Jurkat, Clone E6-1 (cell line): ENCODE measurements at regions not wholly inside any gene's neighbourhood (a gene's known extent, or its start where the extent isn't known, plus 50 kb on each side); places are given as distances from the start of the nearest gene placed in this dataset.

Experiments
- DNase-seq: peaks from one replicate; pipeline ENCODE4 v3.0.0-alpha.2; 2011; ENCODE audit warnings: low read depth, low spot score
- H3K4me3 ChIP-seq: 2 replicates; pipeline ENCODE4 v1.5.1; 2011; ENCODE audit warnings: mild to moderate bottlenecking, low read length, control low read depth, moderate library complexity

DNA sequence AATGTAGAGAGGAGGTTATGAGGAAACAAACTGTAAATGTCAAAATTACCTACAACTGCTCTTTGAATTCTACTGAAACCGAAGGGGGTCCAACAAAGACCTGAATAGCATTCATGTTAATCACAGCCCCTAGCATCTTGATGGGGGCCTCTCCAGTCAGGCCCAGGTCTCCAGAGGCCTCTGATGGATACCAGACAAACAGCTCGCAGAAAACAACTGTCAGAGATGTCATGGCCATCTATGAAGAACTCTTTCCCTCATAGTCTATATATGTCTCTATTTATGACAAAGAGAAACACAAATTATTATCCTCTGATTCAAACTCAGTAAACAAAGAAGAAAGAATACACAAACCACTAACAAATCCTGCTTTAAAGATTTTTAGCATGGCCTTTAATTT is 432.6 kb downstream of the CAAP1 start:
- H3K4me3 ChIP-seq, result no peak overlapping the region
- no peak for DNase-seq

DNA sequence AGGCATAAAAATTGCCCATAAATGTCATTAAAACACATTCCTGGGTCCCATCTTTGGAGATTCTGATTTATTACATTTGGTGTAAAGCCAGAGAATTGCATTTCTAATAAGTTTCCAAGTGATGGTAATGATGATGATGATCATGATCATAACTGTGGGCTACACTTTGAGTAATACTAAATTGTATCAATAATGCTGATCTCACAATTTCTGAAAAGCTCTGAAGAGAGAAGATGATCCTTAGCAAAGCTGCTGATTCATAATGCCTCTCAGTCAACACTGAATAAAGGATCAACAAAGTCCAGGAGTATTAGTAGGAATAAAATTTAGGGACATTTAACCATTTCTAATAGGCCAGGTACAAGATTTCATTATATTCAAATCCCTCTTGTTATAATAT is 434.5 kb downstream of the CAAP1 start:
- no peak for DNase-seq
- H3K4me3 ChIP-seq, result no peak overlapping the region

DNA sequence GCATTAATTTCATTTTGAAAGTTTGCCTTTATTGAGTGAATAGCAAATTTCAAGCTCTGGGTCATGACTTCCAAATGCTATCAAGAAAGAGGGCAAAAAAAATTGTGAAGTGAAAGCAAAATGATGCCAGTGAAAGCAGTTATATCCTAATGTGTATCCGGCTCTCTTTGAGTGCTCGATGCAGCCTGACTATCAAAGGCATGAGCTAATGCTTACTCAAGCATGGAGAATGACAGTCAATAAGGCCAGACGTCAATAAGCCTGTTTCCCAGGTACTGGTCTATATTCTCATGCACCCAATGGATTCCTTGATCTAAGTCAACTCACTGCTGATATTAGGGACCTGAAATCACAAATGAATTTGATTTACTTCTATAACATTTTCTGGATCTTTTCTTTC is 435.5 kb downstream of the CAAP1 start:
- no peak overlapping the region for H3K4me3 ChIP-seq
- no peak for DNase-seq

GRCh38 chr9:26439061-26439624 is 453.5 kb downstream of the CAAP1 start:
- H3K4me3 ChIP-seq, result no peak overlapping the region
- no peak for DNase-seq

DNA sequence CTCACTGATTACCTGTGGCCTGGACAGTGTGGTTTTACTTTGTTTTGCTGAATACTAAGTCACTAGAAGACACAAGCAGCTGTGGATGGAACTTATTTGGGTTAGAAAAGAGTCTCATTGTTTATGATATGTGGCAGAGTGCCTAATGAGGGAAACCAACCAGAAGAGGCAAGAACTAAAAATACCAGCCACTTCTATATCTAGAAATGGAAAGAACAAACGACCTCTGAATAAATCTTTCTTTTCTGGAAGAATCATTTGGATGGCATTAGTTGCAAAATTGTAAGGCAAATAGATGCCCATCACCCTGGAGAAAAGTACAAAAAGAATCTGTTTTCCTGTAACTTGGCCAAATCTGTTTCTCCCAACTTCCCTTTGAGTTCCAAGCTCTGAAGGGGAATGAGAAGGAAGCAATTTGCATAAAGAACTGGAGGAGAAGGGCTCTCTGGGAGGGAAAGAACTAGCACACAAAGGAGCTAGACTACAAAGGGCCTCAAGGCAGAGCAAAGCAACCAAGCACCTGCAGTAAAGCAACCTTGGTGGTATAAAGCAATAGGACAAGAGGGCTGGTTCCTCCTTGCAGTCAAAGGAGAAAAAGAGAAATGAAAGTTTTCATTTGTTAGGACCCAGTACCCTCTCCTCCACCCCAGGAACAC is 455.4 kb downstream of the CAAP1 start:
- H3K4me3 ChIP-seq, result no peak overlapping the region
- DNase-seq, result no peak

GRCh38 chr9:26426551-26427131 is 466.0 kb downstream of the CAAP1 start:
- no peak for DNase-seq
- no peak overlapping the region for H3K4me3 ChIP-seq

DNA sequence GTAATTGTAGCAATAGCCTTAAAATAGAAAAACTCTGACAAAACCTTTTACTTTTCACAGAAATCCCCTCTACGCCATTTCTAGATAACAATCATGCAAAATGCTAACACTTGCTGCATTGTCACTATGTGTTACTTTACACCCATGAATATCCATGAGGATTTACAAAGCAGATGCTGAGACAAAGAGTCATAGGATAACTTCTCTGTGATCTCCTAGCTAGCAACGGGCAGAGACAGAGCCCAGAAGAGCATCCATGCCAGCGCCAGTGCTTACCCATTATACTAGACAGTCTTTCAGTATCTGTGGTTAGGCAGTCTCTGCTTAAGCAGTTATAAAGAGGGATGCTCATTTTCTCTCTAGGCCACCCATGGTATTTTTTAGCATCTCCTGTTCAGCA is 474.1 kb downstream of the CAAP1 start:
- H3K4me3 ChIP-seq, result no peak overlapping the region
- DNase-seq, result no peak

- no peak for DNase-seq
- H3K4me3 ChIP-seq, result no peak overlapping the region
Measured at GRCh38 chr9:26415528-26415927, 477.1 kb downstream of the CAAP1 start.

- DNase-seq, result no peak
- H3K4me3 ChIP-seq, result no peak overlapping the region
Measured at GRCh38 chr9:26413611-26414010, 479.0 kb downstream of the CAAP1 start.

- no peak for DNase-seq
- H3K4me3 ChIP-seq, result no peak overlapping the region
Measured at GRCh38 chr9:26412446-26412845, 480.2 kb downstream of the CAAP1 start.

- H3K4me3 ChIP-seq, result no peak overlapping the region
- no peak for DNase-seq
Measured at GRCh38 chr9:26406676-26407075, 485.9 kb downstream of the CAAP1 start.

GRCh38 chr9:26399556-26399955 is 493.0 kb downstream of the CAAP1 start:
- no peak overlapping the region for H3K4me3 ChIP-seq
- no peak for DNase-seq

DNA sequence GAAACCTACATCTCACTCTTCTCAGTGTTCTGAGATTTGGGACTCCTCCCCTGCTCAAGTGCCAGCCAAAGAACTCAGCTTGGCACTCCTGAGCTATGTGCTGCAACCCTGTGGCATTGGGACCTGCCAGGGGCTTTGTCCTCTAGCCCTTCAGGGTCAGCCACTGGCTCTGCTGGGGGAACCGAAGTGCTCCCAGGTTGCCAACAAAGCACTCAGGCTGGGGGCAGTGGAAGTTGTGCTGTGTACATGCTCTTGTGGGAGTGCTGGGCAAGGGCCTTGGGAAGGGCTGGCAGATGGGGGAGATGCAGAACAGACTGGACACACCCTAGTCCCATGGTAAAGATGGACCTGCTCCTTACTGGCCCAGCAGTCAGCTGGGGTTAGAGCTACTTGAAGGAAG is 498.6 kb downstream of the CAAP1 start:
- DNase-seq, result no peak
- H3K4me3 ChIP-seq, result no peak overlapping the region

DNA sequence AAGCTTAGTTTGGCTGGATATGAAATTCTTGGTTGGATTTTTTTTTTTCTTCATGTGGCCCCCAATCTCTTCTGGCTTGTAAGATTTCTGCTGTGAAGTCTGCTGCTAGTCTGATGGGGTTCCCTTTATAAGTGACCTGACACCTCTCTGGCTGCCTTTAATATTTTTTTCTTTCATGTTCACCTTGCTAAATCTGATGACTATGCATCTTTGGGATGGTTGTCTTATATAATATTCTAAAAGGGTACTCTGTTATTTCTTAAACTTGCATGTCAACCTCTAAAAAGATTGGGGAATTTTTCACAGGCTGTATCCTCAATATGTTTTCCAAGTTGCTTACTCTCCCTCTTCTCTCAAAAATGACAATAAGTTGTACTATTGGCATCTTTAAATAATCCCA is 500.0 kb downstream of the CAAP1 start:
- no peak for DNase-seq
- H3K4me3 ChIP-seq, result no peak overlapping the region

DNA sequence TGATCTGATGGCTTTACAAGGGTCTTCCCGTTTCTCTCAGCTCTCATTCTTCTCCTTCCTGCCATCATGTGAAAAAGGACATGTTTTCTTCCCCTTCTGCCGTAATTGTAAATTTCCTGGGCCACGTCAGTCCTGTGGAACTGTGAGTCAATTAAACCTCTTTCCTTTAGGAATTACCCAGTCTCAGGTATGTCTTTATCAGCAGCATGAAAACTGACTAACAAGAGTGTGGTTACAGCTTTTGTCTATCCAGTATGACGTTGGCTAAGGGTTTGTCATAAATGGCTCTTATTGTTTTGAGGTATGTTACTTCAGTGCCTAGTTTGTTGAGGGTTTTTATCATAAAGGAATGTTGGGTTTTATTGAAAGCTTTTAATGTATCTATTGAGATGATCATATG is 501.6 kb downstream of the CAAP1 start:
- DNase-seq, result no peak
- no peak overlapping the region for H3K4me3 ChIP-seq

GRCh38 chr9:26375448-26375847 is 517.2 kb downstream of the CAAP1 start:
- no peak overlapping the region for H3K4me3 ChIP-seq
- no peak for DNase-seq

DNA sequence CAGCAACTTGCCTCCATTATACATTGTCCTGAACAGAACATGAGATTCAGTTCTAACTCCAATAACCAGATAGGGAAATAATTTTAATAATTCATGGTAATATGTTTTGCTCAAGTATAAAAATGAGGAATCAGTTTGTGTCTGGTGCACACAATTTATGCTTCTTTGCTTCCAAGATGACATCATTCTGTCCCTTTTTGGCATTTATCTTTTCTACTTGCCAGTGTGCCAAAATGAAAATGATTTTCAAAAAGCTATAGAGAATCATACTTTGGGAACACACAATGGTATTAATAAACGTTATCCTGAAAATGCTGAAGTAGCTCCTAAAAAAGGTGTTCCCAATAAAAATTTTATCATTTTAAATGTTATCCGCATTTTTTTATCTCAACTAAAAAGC is 519.0 kb downstream of the CAAP1 start:
- H3K4me3 ChIP-seq, result no peak overlapping the region
- no peak for DNase-seq

GRCh38 chr9:26371236-26371635 is 521.4 kb downstream of the CAAP1 start:
- no peak overlapping the region for H3K4me3 ChIP-seq
- no peak for DNase-seq

- no peak overlapping the region for H3K4me3 ChIP-seq
- no peak for DNase-seq
Measured at GRCh38 chr9:26369093-26369492, 523.5 kb downstream of the CAAP1 start.

- no peak for DNase-seq
- H3K4me3 ChIP-seq, result no peak overlapping the region
Measured at GRCh38 chr9:26368241-26368640, 524.4 kb downstream of the CAAP1 start.

GRCh38 chr9:26361010-26361409 is 531.6 kb downstream of the CAAP1 start:
- no peak for DNase-seq

More at GRCh38 chr9:26361010-26361409, 531.6 kb downstream of the CAAP1 start:
- H3K4me3 ChIP-seq, result no peak overlapping the region
